Activated naive CD8-positive, alpha-beta T cell treated with anti-CD3 and anti-CD28 coated beads, Interleukin-2, amount 10 ng/mL, durations not matched to agents 7 days and 5 days (primary cell): ENCODE measurements at regions not wholly inside any gene's neighbourhood (a gene's known extent, or its start where the extent isn't known, plus 50 kb on each side); places are given as distances from the start of the nearest gene placed in this dataset.
"Not testable (repeated sequence)": the region's sequence is repeated elsewhere in the genome, so short reads cannot be mapped to it uniquely, and the experiment has no call there.

Experiments
- ATAC-seq: fragments of 150-1000 bp; cut with Tn5 transposase; one replicate; pipeline ENCODE4 v1.10.0; 2021; ENCODE audit warnings: low read depth, moderate library complexity
- POLR2A ChIA-PET: fragments of 350-600 bp; sonication (Branson Sonifier 250); formaldehyde crosslinking; loops from one replicate; lab custom pipeline; 2021; ENCODE audit warnings: antibody characterized with exemption; lab: Charles Lee
- DNase-seq: peaks from one replicate; pipeline ENCODE4 v3.0.0; 2021
- H3K27ac Mint-ChIP-seq: one replicate; pipeline ENCODE4 v1.8.0; 2022; ENCODE audit warnings: mild to moderate bottlenecking, mixed read lengths
- H3K27me3 Mint-ChIP-seq: one replicate; pipeline ENCODE4 v1.8.0; 2022; ENCODE audit warnings: mild to moderate bottlenecking, moderate library complexity, mixed read lengths
- H3K36me3 Mint-ChIP-seq: one replicate; pipeline ENCODE4 v1.8.0; 2021; ENCODE audit warnings: mild to moderate bottlenecking, mixed read lengths
- H3K4me1 Mint-ChIP-seq: one replicate; pipeline ENCODE4 v1.8.0; 2021; ENCODE audit warnings: mixed read lengths
- H3K4me3 Mint-ChIP-seq: one replicate; pipeline ENCODE4 v1.8.0; 2022; ENCODE audit warnings: mild to moderate bottlenecking, moderate library complexity, mixed read lengths
- H3K9me3 Mint-ChIP-seq: one replicate; pipeline ENCODE4 v1.8.0; 2021; ENCODE audit warnings: mixed read lengths

DNA sequence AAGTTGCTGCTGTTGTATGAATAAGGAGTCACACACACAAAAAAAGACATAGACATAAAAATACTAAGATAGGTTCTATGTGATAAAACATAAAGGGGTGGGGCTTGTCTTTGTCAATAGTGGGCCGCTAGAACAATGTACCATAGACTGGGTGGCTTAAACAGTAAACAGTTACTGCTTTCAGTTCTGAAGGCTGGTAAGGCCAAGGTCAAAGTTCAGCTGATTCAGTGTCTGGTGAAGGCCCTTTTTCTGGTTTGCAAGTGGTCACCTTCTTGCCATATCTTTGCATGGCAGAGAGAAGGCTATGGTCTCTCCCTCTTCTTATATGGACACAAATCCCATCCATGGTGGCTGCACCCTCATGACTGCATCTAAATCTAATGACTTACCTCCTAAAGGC, 1980.7 kb downstream of the PCDH7 start:
- ATAC-seq (no peak), DNase-seq (no peak)
- H3K27ac Mint-ChIP-seq: no peak overlapping the region
- no peaks in the 10 kb centered on the region for H3K36me3 Mint-ChIP-seq
- no peaks in the 10 kb centered on the region for H3K27me3 Mint-ChIP-seq
- peaks cover 1% of the 10 kb centered on the region for H3K9me3 Mint-ChIP-seq
- POLR2A ChIA-PET: no interaction called here
- H3K4me1 Mint-ChIP-seq: no peaks in the 10 kb centered on the region
- H3K4me3 Mint-ChIP-seq: no peak overlapping the region

GRCh38 chr4:32706893-32707292, 1986.7 kb downstream of the PCDH7 start:
- no peaks in the 10 kb centered on the region for H3K4me1 Mint-ChIP-seq
- H3K4me3 Mint-ChIP-seq: no peak overlapping the region
- no peaks in the 10 kb centered on the region for H3K27me3 Mint-ChIP-seq
- no peak for ATAC-seq
- no peak for DNase-seq
- peaks cover 2% of the 10 kb centered on the region for H3K9me3 Mint-ChIP-seq
- H3K36me3 Mint-ChIP-seq: no peaks in the 10 kb centered on the region
- POLR2A ChIA-PET: no interaction called here
- no peak overlapping the region for H3K27ac Mint-ChIP-seq

DNA sequence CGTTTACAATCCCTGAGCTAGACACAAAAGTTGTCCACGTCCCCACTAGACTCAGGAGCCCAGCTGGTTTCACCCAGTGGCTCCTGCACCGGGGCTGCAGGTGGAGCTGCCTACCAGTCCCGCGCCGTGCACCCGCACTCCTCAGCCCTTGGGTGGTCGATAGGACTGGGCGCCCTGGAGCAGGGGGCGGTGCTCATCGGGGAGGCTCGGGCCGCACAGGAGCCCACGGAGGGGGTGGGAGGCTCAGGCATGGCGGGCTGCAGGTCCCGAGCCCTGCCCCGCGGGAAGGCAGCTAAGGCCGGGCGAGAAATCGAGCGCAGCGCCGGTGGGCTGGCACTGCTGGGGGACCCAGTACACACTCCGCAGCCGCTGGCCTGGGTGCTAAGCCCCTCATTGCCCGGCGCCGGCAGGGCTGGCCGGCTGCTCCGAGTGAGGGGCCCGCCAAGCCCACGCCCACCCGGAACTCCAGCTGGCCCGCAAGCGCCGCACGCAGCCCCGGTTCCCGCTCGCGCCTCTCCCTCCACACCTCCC, 1996.0 kb downstream of the PCDH7 start:
- DNase-seq, ATAC-seq, H3K36me3 Mint-ChIP-seq, H3K4me1 Mint-ChIP-seq, H3K27ac Mint-ChIP-seq, H3K27me3 Mint-ChIP-seq, POLR2A ChIA-PET, H3K4me3 Mint-ChIP-seq: not testable (repeated sequence)
- H3K9me3 Mint-ChIP-seq: peaks cover 17% of the 10 kb centered on the region

- POLR2A ChIA-PET: no interaction called here
- H3K4me1 Mint-ChIP-seq: no peaks in the 10 kb centered on the region
- DNase-seq: no peak
- no peaks in the 10 kb centered on the region for H3K36me3 Mint-ChIP-seq
- H3K27ac Mint-ChIP-seq: no peak overlapping the region
- no peaks in the 10 kb centered on the region for H3K27me3 Mint-ChIP-seq
- H3K9me3 Mint-ChIP-seq: peaks cover 1% of the 10 kb centered on the region
- no peak overlapping the region for H3K4me3 Mint-ChIP-seq
- ATAC-seq: no peak
Observed at GRCh38 chr4:32735856-32736590, 2015.9 kb downstream of the PCDH7 start.

DNA sequence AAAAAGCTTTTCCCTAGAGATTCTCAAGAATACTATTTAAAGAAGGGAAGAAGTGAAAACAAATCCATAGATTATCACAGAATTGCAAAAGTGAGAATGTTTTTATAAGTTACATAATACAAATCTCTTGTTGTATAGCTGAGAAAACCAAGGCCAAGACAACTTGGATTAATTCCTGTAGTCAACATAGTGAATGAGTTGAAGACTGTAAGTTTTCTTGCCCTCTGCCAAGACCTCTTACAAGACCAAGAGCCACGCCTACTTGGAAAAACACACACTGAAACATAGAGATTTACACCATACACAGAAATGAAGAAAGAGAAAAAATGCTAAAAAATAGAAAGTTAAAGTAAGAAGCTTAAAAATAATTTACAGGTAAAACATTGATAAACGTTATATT, 2024.0 kb downstream of the PCDH7 start:
- POLR2A ChIA-PET: no interaction called here
- no peak overlapping the region for H3K27ac Mint-ChIP-seq
- H3K4me1 Mint-ChIP-seq: no peaks in the 10 kb centered on the region
- no peak overlapping the region for H3K4me3 Mint-ChIP-seq
- no peaks in the 10 kb centered on the region for H3K27me3 Mint-ChIP-seq
- no peaks in the 10 kb centered on the region for H3K36me3 Mint-ChIP-seq
- ATAC-seq: no peak
- DNase-seq: no peak
- peaks cover 3% of the 10 kb centered on the region for H3K9me3 Mint-ChIP-seq

- Mint-ChIP-seq H3K9me3 (peaks cover 3% of the 10 kb centered on the region), H3K27me3 (no peaks in the 10 kb centered on the region), H3K36me3 (no peaks in the 10 kb centered on the region), H3K27ac (no peak overlapping the region), H3K4me3 (no peak overlapping the region), H3K4me1 (no peaks in the 10 kb centered on the region)
- no peak for DNase-seq
- POLR2A ChIA-PET: no interaction called here
- no peak for ATAC-seq
Observed at GRCh38 chr4:32745351-32745750, 2025.2 kb downstream of the PCDH7 start.

DNA sequence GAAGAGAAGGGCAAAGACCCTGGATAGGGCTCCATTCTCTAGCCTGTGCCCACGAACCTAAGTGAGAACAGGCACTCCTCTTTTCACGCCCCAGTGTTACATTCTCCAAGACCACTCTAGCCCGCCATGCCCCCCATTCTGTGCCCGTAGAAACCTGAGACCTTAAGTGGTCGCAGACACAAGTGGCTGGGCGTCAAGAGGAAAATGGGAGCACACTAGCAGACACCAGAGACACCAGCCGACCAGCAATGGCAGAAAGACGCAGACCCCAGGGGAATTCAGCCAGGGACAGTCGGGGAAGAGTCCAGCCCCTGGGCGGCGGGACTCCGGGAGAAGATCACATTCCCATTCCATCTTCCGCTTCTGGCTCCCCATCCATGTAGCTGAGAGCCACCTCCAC, 2027.9 kb downstream of the PCDH7 start:
- no peak overlapping the region for H3K27ac Mint-ChIP-seq
- peaks cover 1% of the 10 kb centered on the region for H3K9me3 Mint-ChIP-seq
- DNase-seq (no peak), ATAC-seq (no peak)
- no peaks in the 10 kb centered on the region for H3K27me3 Mint-ChIP-seq
- no peaks in the 10 kb centered on the region for H3K36me3 Mint-ChIP-seq
- POLR2A ChIA-PET: no interaction called here
- H3K4me3 Mint-ChIP-seq: no peak overlapping the region
- H3K4me1 Mint-ChIP-seq: no peaks in the 10 kb centered on the region

GRCh38 chr4:32748498-32748897, 2028.3 kb downstream of the PCDH7 start:
- peaks cover 1% of the 10 kb centered on the region for H3K9me3 Mint-ChIP-seq
- DNase-seq: no peak
- no peaks in the 10 kb centered on the region for H3K4me1 Mint-ChIP-seq
- no peak for ATAC-seq
- no peak overlapping the region for H3K27ac Mint-ChIP-seq
- no peak overlapping the region for H3K4me3 Mint-ChIP-seq
- H3K27me3 Mint-ChIP-seq: no peaks in the 10 kb centered on the region
- POLR2A ChIA-PET: no interaction called here
- no peaks in the 10 kb centered on the region for H3K36me3 Mint-ChIP-seq

DNA sequence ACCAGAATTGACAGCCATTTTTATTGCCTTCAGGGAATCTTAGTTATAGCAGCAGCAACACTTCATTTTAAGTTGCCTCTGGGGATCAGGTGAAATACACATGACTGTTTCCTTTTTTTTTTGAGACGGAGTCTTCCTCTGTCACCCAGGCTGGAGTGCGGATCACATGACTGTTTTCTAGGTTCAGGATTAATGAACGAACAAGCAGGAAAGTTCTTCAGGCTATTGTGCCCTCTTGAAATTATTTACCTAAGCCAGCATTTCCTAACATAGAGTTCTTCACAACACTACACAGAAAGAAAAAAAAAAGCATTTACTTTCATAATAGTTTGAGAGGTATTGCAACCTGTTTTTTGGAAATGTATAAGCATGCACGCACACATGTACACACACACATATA, 2032.8 kb downstream of the PCDH7 start:
- H3K36me3 Mint-ChIP-seq: no peaks in the 10 kb centered on the region
- POLR2A ChIA-PET: no interaction called here
- no peaks in the 10 kb centered on the region for H3K27me3 Mint-ChIP-seq
- no peak overlapping the region for H3K4me3 Mint-ChIP-seq
- no peak for ATAC-seq
- peaks cover 3% of the 10 kb centered on the region for H3K9me3 Mint-ChIP-seq
- no peaks in the 10 kb centered on the region for H3K4me1 Mint-ChIP-seq
- H3K27ac Mint-ChIP-seq: no peak overlapping the region
- no peak for DNase-seq

GRCh38 chr4:32768664-32769389, 2048.7 kb downstream of the PCDH7 start:
- Mint-ChIP-seq H3K4me1 (no peaks in the 10 kb centered on the region), H3K27ac (no peak overlapping the region), H3K36me3 (no peaks in the 10 kb centered on the region), H3K27me3 (no peaks in the 10 kb centered on the region), H3K4me3 (no peak overlapping the region), H3K9me3 (peaks cover 3% of the 10 kb centered on the region)
- POLR2A ChIA-PET: no interaction called here
- DNase-seq: no peak
- no peak for ATAC-seq

DNA sequence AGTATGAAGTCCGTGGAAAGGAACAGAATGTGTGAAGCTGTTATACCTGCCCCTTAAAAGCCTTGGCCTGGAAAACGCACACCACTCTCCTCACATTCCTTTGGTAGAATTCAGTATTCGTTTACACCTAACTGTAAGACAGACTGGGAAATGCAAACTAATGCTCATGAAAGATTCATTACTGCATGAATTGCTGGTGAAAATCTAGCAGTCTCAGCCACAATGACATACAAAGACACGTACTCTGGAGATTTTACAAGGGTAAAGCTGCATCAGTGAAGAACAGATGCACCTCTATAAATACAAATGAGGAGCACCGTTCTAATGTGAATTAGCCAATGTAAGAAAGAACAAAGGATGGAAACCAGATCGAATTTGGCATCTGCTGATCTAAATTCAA, 2051.3 kb downstream of the PCDH7 start:
- H3K9me3 Mint-ChIP-seq: peaks cover 3% of the 10 kb centered on the region
- no peaks in the 10 kb centered on the region for H3K36me3 Mint-ChIP-seq
- H3K27me3 Mint-ChIP-seq: no peaks in the 10 kb centered on the region
- POLR2A ChIA-PET: no interaction called here
- no peak overlapping the region for H3K4me3 Mint-ChIP-seq
- H3K27ac Mint-ChIP-seq: no peak overlapping the region
- DNase-seq (no peak), ATAC-seq (no peak)
- H3K4me1 Mint-ChIP-seq: no peaks in the 10 kb centered on the region

DNA sequence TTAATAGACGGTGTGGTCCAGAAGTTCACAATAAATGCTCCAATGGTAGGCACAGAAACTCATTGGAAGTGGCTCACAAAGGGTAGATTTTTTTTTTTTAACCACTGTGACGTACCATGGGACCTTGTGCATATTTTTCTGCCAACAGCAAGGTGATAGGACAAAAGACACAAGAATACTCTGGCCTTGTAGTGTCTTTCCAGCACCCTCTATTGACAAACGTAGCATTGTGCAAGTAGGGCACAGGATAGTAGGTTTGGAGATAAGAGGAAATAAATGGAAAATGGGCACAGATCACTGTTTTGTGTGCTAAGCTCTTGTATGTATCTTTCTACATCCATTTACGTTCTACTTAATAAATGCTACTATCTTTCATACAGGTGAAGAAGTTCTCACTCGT, 2054.9 kb downstream of the PCDH7 start:
- Mint-ChIP-seq H3K27me3 (no peaks in the 10 kb centered on the region), H3K36me3 (no peaks in the 10 kb centered on the region), H3K4me1 (no peaks in the 10 kb centered on the region), H3K27ac (no peak overlapping the region), H3K9me3 (peaks cover 4% of the 10 kb centered on the region), H3K4me3 (no peak overlapping the region)
- ATAC-seq (no peak), DNase-seq (no peak)
- POLR2A ChIA-PET: no interaction called here

GRCh38 chr4:32776435-32777203, 2056.4 kb downstream of the PCDH7 start:
- H3K36me3 Mint-ChIP-seq: no peaks in the 10 kb centered on the region
- no peak overlapping the region for H3K27ac Mint-ChIP-seq
- POLR2A ChIA-PET: no interaction called here
- no peaks in the 10 kb centered on the region for H3K27me3 Mint-ChIP-seq
- no peaks in the 10 kb centered on the region for H3K4me1 Mint-ChIP-seq
- H3K9me3 Mint-ChIP-seq: peaks cover 6% of the 10 kb centered on the region
- DNase-seq (no peak), ATAC-seq (no peak)
- no peak overlapping the region for H3K4me3 Mint-ChIP-seq
